ENCODE measurements at regions not wholly inside any gene's neighbourhood (a gene's known extent, or its start where the extent isn't known, plus 50 kb on each side); places are given as distances from the start of the nearest gene placed in this dataset.

DNA sequence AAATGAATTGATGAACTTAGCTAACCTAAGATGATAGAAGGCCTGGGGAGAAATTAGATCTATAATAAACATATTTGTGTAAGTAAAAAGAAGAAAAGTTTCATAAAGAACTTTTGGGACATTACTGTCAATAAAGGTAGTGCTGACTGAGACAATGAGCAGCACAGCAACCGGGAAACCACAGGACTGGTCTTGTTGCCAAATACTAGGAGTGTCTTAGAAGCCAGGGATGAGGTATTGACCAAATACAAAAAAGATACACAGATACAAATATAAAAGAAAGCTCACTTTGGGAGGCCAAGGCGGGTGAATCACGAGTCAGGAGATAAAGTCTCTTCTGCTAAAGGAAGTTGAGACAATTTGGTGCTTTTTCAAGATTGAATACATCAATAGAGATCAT is 362.4 kb upstream of the ZNF385D start:
- DNase-seq (ENCODE audit: low read depth): no peak

DNA sequence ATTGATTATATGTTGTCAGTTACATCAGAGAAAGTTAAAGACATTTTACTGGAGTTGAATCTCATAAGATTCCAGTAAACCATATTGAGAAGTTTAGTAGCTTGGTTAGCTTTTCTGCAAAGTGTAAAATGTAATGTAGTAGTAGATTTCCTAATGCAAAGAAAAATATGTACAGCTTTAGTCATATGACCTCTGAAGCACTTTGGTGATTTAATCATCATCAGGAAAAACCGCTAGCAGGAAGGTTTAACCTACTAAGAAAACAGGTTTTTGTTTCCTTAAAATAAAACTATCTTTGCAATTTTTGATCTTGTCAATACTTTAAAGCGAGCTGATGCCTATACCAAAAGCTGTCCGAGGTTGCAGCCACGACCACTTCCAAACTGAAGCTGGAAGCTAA is 364.6 kb upstream of the ZNF385D start:
- no peak for DNase-seq (ENCODE audit: low read depth)

DNA sequence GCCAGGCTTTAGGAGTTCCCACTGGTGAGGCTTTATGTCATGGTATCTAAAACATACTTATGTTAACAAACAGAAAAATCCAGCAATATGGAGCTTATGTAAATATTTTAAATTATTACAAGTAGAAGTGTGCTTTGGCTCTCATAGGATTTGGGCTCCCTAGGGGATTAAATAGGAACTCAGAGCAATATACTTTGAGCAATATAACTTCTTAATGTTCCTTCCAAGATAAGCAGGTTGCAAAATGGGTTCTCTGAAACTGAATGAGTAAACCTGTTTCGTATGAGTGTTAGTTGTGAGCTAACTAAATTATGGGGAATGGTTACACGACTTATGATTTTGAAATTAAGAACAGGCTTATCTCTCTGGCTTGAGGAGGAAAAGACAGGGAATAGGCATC is 366.1 kb upstream of the ZNF385D start:
- no peak for DNase-seq (ENCODE audit: low read depth)

DNA sequence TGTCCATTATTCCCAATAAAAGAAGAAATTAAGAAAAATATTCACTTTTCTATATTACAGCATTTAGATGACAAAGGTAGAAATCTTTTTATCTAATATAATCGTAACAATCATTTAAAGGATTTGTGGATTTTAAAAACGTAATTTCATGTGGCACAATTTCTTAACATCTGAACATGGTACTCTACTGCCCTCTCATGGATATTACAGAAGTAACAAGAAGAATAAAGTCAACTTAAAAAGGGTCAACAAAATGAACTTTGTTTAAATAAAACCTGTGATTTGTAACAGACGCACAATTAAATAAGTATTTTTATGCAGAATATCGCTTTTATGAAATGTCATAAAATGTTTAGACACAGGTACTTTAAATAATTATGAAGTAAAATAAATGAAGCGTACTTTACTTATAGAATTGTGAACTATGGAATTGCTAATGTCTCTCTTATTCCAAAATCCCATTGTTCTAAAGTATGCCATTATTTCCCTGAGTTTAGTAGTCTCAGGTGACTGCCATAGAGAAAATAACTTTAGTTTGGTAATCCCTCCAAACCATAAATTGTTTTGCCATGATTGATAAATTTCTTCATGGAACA is 366.8 kb upstream of the ZNF385D start:
- DNase-seq (ENCODE audit: low read depth): peak; percentile 38

DNA sequence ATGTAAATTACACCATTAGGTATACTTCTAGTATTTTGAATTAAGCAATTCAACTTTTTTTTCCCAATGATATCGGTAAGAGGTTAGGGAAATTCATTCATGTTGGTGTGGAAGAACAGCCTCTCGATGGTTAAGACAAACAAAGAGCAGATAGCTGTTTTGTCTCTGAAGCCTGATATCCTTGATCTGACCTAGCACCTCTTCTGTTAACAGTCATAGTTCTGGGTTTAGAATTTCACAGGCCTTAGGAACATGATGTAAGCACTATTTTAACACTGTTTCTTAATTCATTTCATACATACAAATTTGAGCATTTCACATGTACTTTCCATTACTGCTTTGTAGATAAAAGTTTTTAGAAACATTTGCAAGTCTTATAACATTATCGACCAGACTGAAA is 367.5 kb upstream of the ZNF385D start:
- DNase-seq (ENCODE audit: low read depth): no peak

DNA sequence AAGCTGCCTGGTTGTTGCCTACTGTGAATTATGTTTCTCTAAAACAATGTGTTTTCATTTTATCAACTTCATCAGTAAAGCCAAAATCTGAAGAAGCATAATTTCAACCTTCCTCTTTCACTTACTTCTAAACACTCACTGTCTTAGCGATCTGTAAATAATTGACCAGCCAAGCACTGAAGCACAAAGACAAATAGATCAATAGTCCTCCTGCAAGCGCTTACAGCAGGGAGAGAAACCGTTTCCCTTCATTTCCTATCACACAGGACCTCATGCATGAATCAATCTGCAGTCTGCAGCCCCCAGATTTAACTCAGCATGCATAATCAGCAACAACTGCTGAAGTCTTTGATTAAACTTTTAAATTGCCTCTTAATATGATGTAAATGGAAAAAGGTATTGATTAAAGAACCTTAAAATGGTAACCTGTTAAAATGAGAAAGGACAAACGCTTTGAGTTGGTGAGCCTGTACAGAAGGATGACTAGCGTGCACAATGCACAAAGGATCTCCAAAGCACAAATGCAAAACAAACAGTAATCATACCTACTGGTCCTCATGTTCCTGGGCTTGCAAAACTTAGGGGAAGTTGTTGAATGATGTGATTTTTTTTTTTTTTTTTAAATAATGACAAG is 370.2 kb upstream of the ZNF385D start:
- no peak for DNase-seq (ENCODE audit: low read depth)

DNA sequence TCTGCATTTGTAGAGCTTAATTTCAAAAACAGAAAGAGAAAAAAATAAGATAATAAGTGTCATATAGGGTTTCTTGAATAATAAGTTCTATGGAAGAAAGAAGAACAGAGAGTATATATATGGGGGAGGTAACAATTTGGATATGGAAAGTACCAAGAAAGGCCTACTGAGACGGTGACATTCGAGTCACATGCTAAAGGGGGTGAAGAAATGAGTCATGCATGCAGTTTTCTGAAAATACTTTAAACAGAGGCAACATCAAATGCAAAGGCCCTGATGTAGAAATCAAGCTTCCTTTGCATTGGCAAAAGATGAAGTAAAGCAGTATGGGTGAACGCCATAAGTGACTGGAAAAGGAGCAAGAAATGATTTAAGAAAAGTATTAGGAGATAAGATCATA is 371.6 kb upstream of the ZNF385D start:
- no peak for DNase-seq (ENCODE audit: low read depth)

DNA sequence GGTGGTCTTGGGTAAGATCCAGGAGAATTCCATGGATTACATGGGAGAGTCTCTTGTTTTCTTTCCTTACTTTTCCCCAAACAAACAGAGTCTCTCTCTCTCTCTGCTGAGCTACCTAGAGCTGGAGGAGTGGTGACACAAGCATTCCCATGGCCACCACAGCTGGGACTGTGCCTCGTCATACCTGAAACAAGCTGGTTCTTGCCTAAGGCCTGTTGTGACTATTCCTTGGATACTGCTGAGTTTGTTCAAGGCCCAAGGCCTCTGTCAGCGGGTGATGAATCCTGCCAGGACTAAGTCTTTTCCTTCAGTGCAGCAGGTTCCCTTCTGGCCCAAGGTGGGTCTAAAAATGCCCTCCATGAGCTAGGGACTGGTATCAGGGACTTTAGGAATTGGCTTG is 378.1 kb upstream of the ZNF385D start:
- DNase-seq (ENCODE audit: low read depth): no peak

DNA sequence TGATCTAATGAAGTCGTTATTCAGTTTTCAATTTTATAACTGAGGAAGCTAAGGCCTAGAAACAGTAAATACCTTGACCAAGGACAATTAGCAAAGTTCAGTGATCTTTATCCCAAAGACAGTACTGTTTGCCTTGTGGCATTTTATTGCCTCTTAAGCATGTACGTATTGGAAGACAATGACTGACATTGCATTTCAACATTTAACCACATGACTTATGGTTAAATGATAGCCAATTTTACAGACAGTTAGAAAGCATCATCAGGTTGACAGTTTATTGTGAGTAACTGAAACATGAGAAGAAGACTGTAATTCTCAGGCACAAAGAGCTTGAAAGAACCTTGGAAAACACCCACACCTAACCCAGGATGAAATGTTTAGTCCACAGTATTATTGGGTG is 390.8 kb upstream of the ZNF385D start:
- DNase-seq (ENCODE audit: low read depth): no peak

DNA sequence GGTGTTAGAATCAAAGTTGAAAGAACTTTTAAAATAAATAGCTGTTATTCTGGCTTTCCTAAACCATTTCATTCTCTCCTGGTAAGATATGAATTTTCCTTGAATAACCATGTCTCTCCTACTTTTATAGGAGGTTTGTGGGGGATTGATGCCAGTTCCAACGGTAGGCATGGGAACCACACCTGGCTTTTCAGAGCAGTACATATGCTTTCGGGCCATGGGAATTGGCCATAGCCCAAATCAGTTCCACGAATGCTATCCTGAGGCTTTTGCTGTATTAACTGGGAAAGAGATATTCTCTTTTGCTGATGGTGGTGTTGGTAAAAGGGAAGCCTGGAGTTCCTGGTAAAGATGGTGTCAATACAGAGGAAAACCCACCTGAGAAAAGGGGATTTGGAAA is 396.2 kb upstream of the ZNF385D start:
- DNase-seq (ENCODE audit: low read depth): no peak

DNA sequence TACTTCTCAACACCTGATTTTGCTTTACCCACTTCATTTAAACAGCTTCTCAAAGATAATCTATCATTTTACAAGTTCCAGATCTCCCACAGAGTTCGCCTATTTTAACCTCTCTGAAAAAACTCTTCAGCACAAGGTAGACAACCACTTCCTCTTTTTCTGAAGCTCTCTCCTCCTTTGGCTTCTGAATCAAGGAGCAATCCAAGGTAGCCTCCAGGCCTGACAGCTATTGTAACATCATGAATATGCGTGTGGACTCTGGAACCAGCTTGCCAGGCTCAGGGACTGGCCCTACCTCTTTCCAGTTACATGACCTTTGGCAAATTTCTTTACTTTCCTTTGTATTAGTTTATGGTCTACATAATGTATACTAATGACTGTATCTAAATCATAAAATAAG is 405.9 kb upstream of the ZNF385D start:
- DNase-seq (ENCODE audit: low read depth): no peak

DNA sequence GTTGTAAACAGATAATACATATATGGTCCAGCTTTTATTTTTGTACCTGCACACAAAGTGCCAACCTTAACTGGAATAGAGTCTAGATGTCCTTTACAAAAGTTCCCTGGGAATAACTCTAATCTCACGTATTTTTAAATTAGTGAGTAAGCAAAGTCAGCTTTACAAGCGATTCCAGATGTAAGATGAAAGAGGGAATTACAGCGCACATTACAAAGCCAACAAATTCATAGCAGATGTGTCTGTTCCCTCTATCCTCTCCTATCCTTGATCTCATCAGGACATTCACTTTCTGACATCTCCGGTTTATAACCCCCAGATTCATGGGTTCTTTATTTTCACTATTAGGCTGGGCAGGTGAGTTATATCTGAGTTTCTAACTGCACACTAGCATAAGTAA is 406.8 kb upstream of the ZNF385D start:
- no peak for DNase-seq (ENCODE audit: low read depth)

DNA sequence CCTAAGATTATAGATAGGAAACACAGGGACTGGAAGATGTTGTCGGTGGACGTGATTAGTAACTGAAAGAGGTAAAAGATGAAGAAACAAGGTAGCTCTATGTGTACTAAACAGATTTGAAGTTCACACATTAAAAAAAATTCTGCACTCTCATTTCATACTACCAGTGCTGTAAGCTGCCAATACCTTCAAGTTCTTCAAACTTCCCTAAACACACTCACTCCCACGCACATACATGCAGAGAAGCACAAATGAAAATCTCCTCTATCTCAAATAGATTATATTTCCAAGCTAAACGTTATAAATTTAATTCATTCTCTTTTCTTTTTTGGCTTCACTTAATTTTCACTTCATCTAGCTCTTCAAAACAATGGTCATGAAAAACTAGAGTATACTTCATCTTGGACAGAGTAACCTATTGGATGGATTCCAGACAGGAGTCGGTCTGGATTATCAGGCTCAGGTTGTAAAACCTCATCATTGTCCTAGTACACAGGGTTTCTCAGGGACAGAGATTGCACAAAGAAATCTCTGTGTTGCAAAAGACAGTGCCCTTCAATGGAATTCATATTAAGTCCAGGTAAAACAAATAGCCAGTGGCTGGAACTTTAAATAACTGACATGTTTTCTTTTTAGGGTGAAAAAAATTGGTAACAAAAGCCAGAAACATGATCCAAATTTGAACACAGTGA is 408.1 kb upstream of the ZNF385D start:
- DNase-seq (ENCODE audit: low read depth): no peak

DNA sequence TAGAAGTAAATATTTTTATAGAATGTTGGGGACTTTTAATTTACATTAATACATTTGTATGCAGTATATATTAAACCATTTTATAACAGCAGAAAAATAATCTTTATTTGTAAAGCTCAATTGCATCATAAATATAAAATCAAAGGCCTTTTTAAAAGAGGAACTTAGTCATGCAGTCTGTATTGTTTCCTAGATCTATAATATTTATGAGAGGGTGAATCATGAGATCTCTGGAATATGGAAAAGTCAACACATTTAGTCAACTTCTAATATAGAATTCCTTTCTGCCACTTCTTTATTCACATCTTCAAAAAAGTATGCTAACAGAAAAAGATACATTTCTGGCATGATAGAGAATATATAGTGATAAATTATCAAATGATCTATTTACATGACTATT is 410.3 kb upstream of the ZNF385D start:
- no peak for DNase-seq (ENCODE audit: low read depth)

DNA sequence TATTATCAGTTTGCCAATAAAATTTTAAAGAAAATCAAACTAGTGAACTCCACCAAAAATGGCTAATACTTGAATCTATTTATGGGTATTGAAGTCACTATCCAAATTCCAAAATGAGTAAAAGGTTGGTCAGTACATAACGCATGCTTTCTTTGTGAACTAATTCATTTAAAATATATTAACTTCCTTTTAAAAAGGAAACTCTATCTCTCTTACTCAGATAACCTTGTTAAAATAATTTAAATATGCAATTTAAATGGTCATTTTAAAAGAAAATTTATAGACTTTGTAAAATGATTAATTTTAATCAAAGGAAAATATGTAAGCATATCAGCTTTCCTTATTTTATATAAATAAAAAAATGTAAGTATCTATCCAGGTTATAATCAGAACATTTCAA is 419.4 kb upstream of the ZNF385D start:
- DNase-seq (ENCODE audit: low read depth): no peak

DNA sequence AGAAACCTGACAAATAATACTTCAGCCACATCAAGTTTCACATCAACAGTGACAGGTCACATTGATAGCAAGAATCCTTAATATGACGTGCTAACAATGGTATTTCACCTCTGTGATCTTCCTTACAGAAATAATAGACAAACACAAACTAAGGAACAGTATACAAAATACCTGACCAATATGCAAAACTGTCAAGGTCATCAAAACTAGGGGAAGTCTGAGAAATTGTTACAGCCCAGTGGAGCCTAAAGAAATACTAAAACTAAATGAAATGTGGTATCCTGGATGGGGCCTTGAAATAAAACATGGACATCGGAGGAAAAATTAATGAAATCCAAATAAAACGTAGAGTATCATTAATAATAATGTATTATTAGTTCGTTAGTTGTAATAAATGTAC is 422.0 kb upstream of the ZNF385D start:
- no peak for DNase-seq (ENCODE audit: low read depth)

DNA sequence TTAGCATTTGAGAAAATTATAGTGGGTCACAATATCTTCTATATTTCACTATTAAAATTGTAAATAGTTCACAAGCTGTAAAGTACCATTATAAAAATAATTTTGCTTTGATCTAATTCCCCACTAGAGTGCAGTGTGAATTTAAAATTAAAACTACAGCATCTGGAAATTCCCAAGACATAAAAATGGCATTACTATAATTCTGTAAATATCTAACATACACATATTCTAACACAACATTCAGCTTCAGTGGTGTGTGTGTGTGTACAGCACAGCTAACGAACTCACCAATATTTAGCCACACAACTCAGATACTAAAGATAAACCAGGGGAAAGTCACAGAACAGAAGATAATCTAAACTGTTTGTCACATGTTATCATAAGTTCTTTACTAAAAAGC is 424.9 kb upstream of the ZNF385D start:
- DNase-seq (ENCODE audit: low read depth): peak; percentile 4

DNA sequence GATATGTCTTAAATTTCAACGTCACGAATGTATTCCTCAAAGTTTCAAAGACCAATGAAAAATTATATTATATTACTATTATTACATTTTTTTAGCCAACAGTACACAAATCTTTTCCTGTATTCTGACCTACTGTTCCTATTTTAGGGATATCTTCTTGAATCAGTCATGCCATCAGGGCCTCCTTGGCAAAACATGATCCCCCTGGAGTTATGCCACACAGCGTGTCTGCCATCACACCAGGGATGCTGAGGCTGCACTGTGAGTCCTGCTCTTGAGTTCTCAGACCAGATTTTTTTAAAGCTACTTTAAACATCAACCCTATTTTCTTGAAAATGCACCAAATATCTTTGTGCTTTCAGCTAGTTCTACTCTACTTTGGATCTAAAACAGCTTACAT is 425.9 kb upstream of the ZNF385D start:
- DNase-seq (ENCODE audit: low read depth): no peak

DNA sequence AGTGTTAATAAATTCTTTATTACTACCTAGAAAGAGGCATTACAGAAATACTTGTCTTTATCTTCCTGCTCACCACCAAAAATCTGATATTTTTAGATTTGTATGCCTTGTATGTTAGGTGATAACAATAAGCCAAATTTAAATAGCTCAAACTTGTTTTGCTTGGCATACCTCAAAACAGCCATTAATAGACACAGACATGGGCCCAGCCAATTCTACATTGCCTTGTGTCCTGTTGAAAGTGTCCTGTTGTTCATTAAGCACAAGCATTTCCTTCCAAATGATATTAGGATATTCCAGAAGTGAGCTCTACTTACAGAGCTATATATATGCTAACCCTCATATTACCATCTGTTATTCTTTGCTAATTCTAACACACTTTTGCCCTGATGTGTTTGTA is 438.6 kb upstream of the ZNF385D start:
- no peak for DNase-seq (ENCODE audit: low read depth)

DNA sequence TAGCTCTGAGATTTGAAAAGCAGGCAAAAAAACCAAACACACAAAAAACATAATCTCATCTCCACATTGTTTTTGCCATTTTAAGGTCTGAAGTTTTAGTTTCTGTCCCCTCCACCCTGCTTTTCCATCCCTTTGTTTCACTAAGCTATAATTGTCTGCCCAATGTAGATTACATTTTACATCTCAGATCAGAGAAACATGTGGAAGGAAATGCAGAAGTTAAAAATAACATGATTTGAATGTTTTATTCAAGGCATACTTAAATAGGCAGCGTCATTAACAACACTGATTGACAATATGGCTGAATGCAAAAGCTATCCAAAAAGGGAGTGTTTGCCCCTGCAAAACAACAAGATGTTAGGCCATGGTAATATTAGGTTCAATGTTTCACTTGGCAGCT is 448.1 kb upstream of the ZNF385D start:
- no peak for DNase-seq (ENCODE audit: low read depth)

DNA sequence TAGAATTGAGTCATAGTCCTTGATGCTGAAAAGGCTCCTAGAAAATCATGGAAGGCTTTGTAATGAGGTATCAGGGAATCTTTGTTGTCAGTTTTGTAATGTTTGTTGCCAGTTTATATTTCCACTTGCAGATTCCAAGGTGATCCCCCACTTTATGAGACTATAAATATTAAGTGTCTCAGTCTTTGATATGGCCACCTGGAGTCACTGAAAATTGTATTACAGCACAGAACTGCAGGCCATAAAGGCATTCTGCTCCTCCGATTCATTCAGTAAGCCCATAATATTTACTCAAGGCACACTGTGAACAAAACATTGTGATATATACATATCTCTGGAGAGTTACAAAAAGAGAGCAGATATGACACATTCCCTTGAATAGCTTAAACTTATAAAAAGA is 457.8 kb upstream of the ZNF385D start:
- no peak for DNase-seq (ENCODE audit: low read depth)

DNA sequence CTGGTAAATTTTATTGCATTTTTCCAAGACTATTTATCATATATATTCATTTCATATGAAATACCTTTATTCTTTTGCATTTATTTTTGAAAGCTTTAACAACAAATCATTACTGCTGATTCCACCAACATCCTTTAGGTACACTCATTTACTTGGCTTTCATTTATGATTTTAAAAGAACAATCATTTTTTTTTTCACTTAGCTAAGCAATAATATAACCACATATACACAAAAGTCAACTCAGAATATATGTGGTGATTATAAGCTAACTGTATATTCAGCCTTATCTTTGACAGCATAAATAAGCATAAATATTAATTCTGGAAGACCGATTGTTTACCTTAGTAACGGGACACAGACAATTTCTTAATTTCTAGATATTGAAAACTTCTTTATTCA is 458.6 kb upstream of the ZNF385D start:
- no peak for DNase-seq (ENCODE audit: low read depth)

DNA sequence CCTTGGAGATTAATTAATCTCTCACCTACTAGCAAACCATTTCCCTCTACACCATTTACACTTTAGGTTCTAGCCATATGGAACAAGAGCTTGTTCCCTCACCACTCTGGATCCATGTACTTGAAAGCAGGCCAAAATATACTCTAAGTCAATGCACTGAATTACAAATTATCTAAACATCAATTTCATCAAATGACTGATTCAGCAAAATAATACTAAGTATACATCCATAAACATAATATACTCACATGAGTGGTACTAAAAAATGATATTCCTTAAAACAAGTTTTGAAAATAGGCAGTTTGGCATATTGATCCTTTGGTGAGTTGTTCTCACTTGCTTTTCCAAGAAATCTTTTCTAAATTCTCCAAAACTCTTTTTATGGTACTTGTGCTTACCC is 459.7 kb upstream of the ZNF385D start:
- DNase-seq (ENCODE audit: low read depth): no peak

DNA sequence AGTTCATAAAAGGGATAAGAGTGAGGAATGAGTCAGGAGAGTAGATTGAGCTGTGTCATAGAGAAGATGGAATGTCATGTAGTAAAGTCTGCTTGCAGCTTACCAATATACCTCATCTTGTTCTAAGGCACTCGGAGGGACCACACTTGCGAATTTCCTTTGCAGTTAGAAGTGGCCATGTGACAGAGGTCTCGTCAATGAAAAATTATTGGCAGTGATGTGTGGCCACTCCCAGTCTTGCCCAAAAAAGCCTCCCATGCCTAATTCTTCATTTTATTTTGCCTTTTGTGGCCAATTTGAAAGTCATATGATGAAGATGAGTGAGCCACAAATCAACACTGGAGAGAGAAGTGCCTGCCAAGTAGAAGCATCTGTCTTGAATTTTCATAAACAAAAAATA is 465.6 kb upstream of the ZNF385D start:
- DNase-seq (ENCODE audit: low read depth): no peak
